ENCODE measurements at regions not wholly inside any gene's neighbourhood (a gene's known extent, or its start where the extent isn't known, plus 50 kb on each side); places are given as distances from the start of the nearest gene placed in this dataset.

GRCh38 chr18:22267697-22268096 is 98.3 kb downstream of the GATA6 start:
- H3K27me3 ChIP-seq (ENCODE audit: control insufficient read depth in 3 of 3, insufficient read depth in 3 of 3, low read length in 3 of 3): peaks cover 0 to 3% (median 0%) of the 10 kb centered on the region in 3 donors
- H3K36me3 ChIP-seq (ENCODE audit: control insufficient read depth in 3 of 3, insufficient read depth in 3 of 3, low read length in 3 of 3): no peaks in the 10 kb centered on the region
- no peak overlapping the region for H3K27ac ChIP-seq (ENCODE audit: low read depth, low read length)
- no peak overlapping the region for H3K4me3 ChIP-seq (ENCODE audit: low read length in 3 of 3)
- no peaks in the 10 kb centered on the region for H3K4me1 ChIP-seq (ENCODE audit: control insufficient read depth in 3 of 3, insufficient read depth in 3 of 3, low read length in 3 of 3)
- H3K9ac ChIP-seq (ENCODE audit: low read depth in 1 of 3, low read length in 3 of 3): no peak overlapping the region
- no peaks in the 10 kb centered on the region for H3K9me3 ChIP-seq (ENCODE audit: control insufficient read depth in 3 of 3, low read length in 3 of 3)

GRCh38 chr18:22267225-22267624 is 97.8 kb downstream of the GATA6 start:
- Histone ChIP-seq H3K27ac (ENCODE audit: low read depth, low read length) (no peak overlapping the region), H3K27me3 (ENCODE audit: control insufficient read depth in 3 of 3, insufficient read depth in 3 of 3, low read length in 3 of 3) (peaks cover 0 to 3% (median 0%) of the 10 kb centered on the region in 3 donors), H3K9me3 (ENCODE audit: control insufficient read depth in 3 of 3, low read length in 3 of 3) (no peaks in the 10 kb centered on the region), H3K4me3 (ENCODE audit: low read length in 3 of 3) (no peak overlapping the region), H3K36me3 (ENCODE audit: control insufficient read depth in 3 of 3, insufficient read depth in 3 of 3, low read length in 3 of 3) (no peaks in the 10 kb centered on the region), H3K4me1 (ENCODE audit: control insufficient read depth in 3 of 3, insufficient read depth in 3 of 3, low read length in 3 of 3) (no peaks in the 10 kb centered on the region), H3K9ac (ENCODE audit: low read depth in 1 of 3, low read length in 3 of 3) (no peak overlapping the region)

GRCh38 chr18:22265838-22266237 is 96.4 kb downstream of the GATA6 start:
- Histone ChIP-seq H3K27ac (ENCODE audit: low read depth, low read length) (no peak overlapping the region), H3K27me3 (ENCODE audit: control insufficient read depth in 3 of 3, insufficient read depth in 3 of 3, low read length in 3 of 3) (peaks cover 0 to 3% (median 0%) of the 10 kb centered on the region in 3 donors), H3K9ac (ENCODE audit: low read depth in 1 of 3, low read length in 3 of 3) (no peak overlapping the region), H3K36me3 (ENCODE audit: control insufficient read depth in 3 of 3, insufficient read depth in 3 of 3, low read length in 3 of 3) (no peaks in the 10 kb centered on the region), H3K9me3 (ENCODE audit: control insufficient read depth in 3 of 3, low read length in 3 of 3) (no peaks in the 10 kb centered on the region), H3K4me1 (ENCODE audit: control insufficient read depth in 3 of 3, insufficient read depth in 3 of 3, low read length in 3 of 3) (no peaks in the 10 kb centered on the region), H3K4me3 (ENCODE audit: low read length in 3 of 3) (no peak overlapping the region)

- H3K4me3 ChIP-seq (ENCODE audit: low read length in 3 of 3): no peak overlapping the region
- no peak overlapping the region for H3K27ac ChIP-seq (ENCODE audit: low read depth, low read length)
- H3K36me3 ChIP-seq (ENCODE audit: control insufficient read depth in 3 of 3, insufficient read depth in 3 of 3, low read length in 3 of 3): no peaks in the 10 kb centered on the region
- no peaks in the 10 kb centered on the region for H3K27me3 ChIP-seq (ENCODE audit: control insufficient read depth in 3 of 3, insufficient read depth in 3 of 3, low read length in 3 of 3)
- H3K9ac ChIP-seq (ENCODE audit: low read depth in 1 of 3, low read length in 3 of 3): no peak overlapping the region
- no peaks in the 10 kb centered on the region for H3K9me3 ChIP-seq (ENCODE audit: control insufficient read depth in 3 of 3, low read length in 3 of 3)
- H3K4me1 ChIP-seq (ENCODE audit: control insufficient read depth in 3 of 3, insufficient read depth in 3 of 3, low read length in 3 of 3): no peaks in the 10 kb centered on the region
Observed at GRCh38 chr18:22260208-22260820, 90.9 kb downstream of the GATA6 start.

- no peak overlapping the region for H3K4me3 ChIP-seq (ENCODE audit: low read length in 3 of 3)
- H3K9me3 ChIP-seq (ENCODE audit: control insufficient read depth in 3 of 3, low read length in 3 of 3): no peaks in the 10 kb centered on the region
- H3K27me3 ChIP-seq (ENCODE audit: control insufficient read depth in 3 of 3, insufficient read depth in 3 of 3, low read length in 3 of 3): peaks cover 0 to 3% (median 0%) of the 10 kb centered on the region in 3 donors
- H3K9ac ChIP-seq (ENCODE audit: low read depth in 1 of 3, low read length in 3 of 3): no peak overlapping the region
- H3K27ac ChIP-seq (ENCODE audit: low read depth, low read length): no peak overlapping the region
- H3K36me3 ChIP-seq (ENCODE audit: control insufficient read depth in 3 of 3, insufficient read depth in 3 of 3, low read length in 3 of 3): no peaks in the 10 kb centered on the region
- peaks cover 0 to 2% (median 0%) of the 10 kb centered on the region in 3 donors for H3K4me1 ChIP-seq (ENCODE audit: control insufficient read depth in 3 of 3, insufficient read depth in 3 of 3, low read length in 3 of 3)
Observed at GRCh38 chr18:22257022-22257543, 87.7 kb downstream of the GATA6 start.

GRCh38 chr18:22254088-22254487 is 84.7 kb downstream of the GATA6 start:
- no peaks in the 10 kb centered on the region for H3K9me3 ChIP-seq (ENCODE audit: control insufficient read depth in 3 of 3, low read length in 3 of 3)
- peaks cover 3 to 7% (median 5%) of the 10 kb centered on the region in 3 donors for H3K27me3 ChIP-seq (ENCODE audit: control insufficient read depth in 3 of 3, insufficient read depth in 3 of 3, low read length in 3 of 3)
- no peaks in the 10 kb centered on the region for H3K36me3 ChIP-seq (ENCODE audit: control insufficient read depth in 3 of 3, insufficient read depth in 3 of 3, low read length in 3 of 3)
- peaks cover 0 to 2% (median 0%) of the 10 kb centered on the region in 3 donors for H3K4me1 ChIP-seq (ENCODE audit: control insufficient read depth in 3 of 3, insufficient read depth in 3 of 3, low read length in 3 of 3)
- no peak overlapping the region for H3K9ac ChIP-seq (ENCODE audit: low read depth in 1 of 3, low read length in 3 of 3)
- H3K27ac ChIP-seq (ENCODE audit: low read depth, low read length): no peak overlapping the region
- H3K4me3 ChIP-seq (ENCODE audit: low read length in 3 of 3): no peak overlapping the region

GRCh38 chr18:22253676-22254075 is 84.3 kb downstream of the GATA6 start:
- H3K27ac ChIP-seq (ENCODE audit: low read depth, low read length): peak overlapping the region; percentile 12

GRCh38 chr18:22253156-22253555 is 83.8 kb downstream of the GATA6 start:
- Histone ChIP-seq H3K27me3 (ENCODE audit: control insufficient read depth in 3 of 3, insufficient read depth in 3 of 3, low read length in 3 of 3) (peaks cover 3 to 7% (median 5%) of the 10 kb centered on the region in 3 donors), H3K4me1 (ENCODE audit: control insufficient read depth in 3 of 3, insufficient read depth in 3 of 3, low read length in 3 of 3) (peaks cover 0 to 2% (median 0%) of the 10 kb centered on the region in 3 donors), H3K9me3 (ENCODE audit: control insufficient read depth in 3 of 3, low read length in 3 of 3) (no peaks in the 10 kb centered on the region), H3K4me3 (ENCODE audit: low read length in 3 of 3) (no peak overlapping the region), H3K9ac (ENCODE audit: low read depth in 1 of 3, low read length in 3 of 3) (no peak overlapping the region), H3K36me3 (ENCODE audit: control insufficient read depth in 3 of 3, insufficient read depth in 3 of 3, low read length in 3 of 3) (no peaks in the 10 kb centered on the region), H3K27ac (ENCODE audit: low read depth, low read length) (peak overlapping the region; percentile 12)

More at GRCh38 chr18:22253676-22254075, 84.3 kb downstream of the GATA6 start:
- Histone ChIP-seq H3K9me3 (ENCODE audit: control insufficient read depth in 3 of 3, low read length in 3 of 3) (no peaks in the 10 kb centered on the region), H3K27me3 (ENCODE audit: control insufficient read depth in 3 of 3, insufficient read depth in 3 of 3, low read length in 3 of 3) (peaks cover 3 to 7% (median 5%) of the 10 kb centered on the region in 3 donors), H3K4me1 (ENCODE audit: control insufficient read depth in 3 of 3, insufficient read depth in 3 of 3, low read length in 3 of 3) (peaks cover 0 to 2% (median 0%) of the 10 kb centered on the region in 3 donors), H3K4me3 (ENCODE audit: low read length in 3 of 3) (no peak overlapping the region), H3K36me3 (ENCODE audit: control insufficient read depth in 3 of 3, insufficient read depth in 3 of 3, low read length in 3 of 3) (no peaks in the 10 kb centered on the region), H3K9ac (ENCODE audit: low read depth in 1 of 3, low read length in 3 of 3) (no peak overlapping the region)
